Gastroesophageal sphincter (tissue), 4 donors: ENCODE measurements at regions not wholly inside any gene's neighbourhood (a gene's known extent, or its start where the extent isn't known, plus 50 kb on each side); places are given as distances from the start of the nearest gene placed in this dataset.

Experiments
- ATAC-seq: fragments of 150-250 bp; one replicate; pipeline ENCODE4 v1.9.1; 2016; ENCODE audit warnings: mild to moderate bottlenecking, moderate library complexity
- H3K27ac ChIP-seq, 4 donors: fragments of 200-600 bp; sonication (generic) in 3 of 4; 1 replicate in 3 of 4; 2 replicates in 1 of 4; pipeline ENCODE4 v1.5.1; 2016 to 2019
- H3K27me3 ChIP-seq: fragments of 200-600 bp; sonication (generic); one replicate; pipeline ENCODE4 v1.5.1; 2019
- H3K36me3 ChIP-seq, 2 donors: fragments of 200-600 bp; sonication (generic); one replicate each; pipeline ENCODE4 v1.5.1; 2019; ENCODE audit warnings: control low read depth in 1 of 2
- H3K4me1 ChIP-seq, 3 donors: fragments of 200-600 bp; sonication (generic); 1 replicate in 2 of 3; 2 replicates in 1 of 3; pipeline ENCODE4 v1.5.1; 2016 to 2019; ENCODE audit warnings: control low read depth in 2 of 3
- H3K4me3 ChIP-seq, 2 donors: fragments of 200-600 bp; sonication (generic); one replicate each; pipeline ENCODE4 v1.5.1; 2019; ENCODE audit warnings: mild to moderate bottlenecking in 1 of 2, moderate library complexity in 1 of 2
- H3K9me3 ChIP-seq, 3 donors: fragments of 200-600 bp; sonication (generic); one replicate each; pipeline ENCODE4 v1.5.1; 2017 to 2019; ENCODE audit warnings: control low read depth in 2 of 3
- EP300 ChIP-seq: sonication (generic); formaldehyde crosslinking; IDR thresholded peaks from one replicate; pipeline ENCODE4 v1.6.1; 2017; ENCODE audit warnings: antibody characterized with exemption, mild to moderate bottlenecking
- POLR2A ChIP-seq, 2 donors: fragments of 450-650 bp; IDR thresholded peaks; one replicate each; pipeline ENCODE4 v1.6.1; 2017; ENCODE audit warnings: antibody characterized with exemption in 2 of 2, mild to moderate bottlenecking in 2 of 2, moderate library complexity in 1 of 2
- POLR2AphosphoS5 ChIP-seq: sonication (generic); formaldehyde crosslinking; IDR thresholded peaks from one replicate; pipeline ENCODE4 v1.6.1; 2017; ENCODE audit warnings: antibody characterized with exemption
- WGBS, 2 donors: methylation state at CpG; one replicate each; pipeline ENCODE4 v1.1.5; 2018; ENCODE audit warnings: low coverage in 1 of 2; 5-methylcytosine and 5-hydroxymethylcytosine counted together
- TF ChIP-seq, protein P1 (sequence below), 4 experiments: fragments of 200-600 bp in 2 of 4; fragments of 450-650 bp in 2 of 4; sonication (generic) in 1 of 4; IDR thresholded peaks; one replicate each; pipeline ENCODE4 v1.5.1; 2017 to 2019; ENCODE audit warnings: antibody characterized with exemption in 4 of 4, mild to moderate bottlenecking in 2 of 4, moderate library complexity in 2 of 4

DNA sequence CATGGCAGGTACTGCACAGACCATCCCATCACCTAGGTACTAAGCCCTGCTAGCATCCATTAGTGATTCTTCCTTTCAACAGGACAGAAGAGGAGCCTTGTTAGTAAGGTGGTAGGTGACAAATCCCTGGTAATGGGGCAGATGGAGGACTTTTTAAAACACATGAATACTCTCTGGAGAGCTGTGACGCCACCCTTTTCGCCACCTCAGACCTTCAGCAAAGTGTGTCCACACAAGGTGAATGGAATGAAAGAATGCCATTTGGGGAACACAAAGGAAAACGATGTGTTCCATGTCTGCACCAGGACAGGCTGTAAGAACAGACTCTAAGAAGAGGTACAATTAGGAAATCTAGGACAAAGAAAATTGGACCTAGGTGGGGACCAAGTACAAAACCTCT lies 110.5 kb upstream of the CARMIL1 start:
- TF ChIP-seq, protein P1, sequence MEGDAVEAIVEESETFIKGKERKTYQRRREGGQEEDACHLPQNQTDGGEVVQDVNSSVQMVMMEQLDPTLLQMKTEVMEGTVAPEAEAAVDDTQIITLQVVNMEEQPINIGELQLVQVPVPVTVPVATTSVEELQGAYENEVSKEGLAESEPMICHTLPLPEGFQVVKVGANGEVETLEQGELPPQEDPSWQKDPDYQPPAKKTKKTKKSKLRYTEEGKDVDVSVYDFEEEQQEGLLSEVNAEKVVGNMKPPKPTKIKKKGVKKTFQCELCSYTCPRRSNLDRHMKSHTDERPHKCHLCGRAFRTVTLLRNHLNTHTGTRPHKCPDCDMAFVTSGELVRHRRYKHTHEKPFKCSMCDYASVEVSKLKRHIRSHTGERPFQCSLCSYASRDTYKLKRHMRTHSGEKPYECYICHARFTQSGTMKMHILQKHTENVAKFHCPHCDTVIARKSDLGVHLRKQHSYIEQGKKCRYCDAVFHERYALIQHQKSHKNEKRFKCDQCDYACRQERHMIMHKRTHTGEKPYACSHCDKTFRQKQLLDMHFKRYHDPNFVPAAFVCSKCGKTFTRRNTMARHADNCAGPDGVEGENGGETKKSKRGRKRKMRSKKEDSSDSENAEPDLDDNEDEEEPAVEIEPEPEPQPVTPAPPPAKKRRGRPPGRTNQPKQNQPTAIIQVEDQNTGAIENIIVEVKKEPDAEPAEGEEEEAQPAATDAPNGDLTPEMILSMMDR (IDR thresholded peaks at IDR 0.05), result no peak
- TF ChIP-seq EP300 (no peak), POLR2A (IDR thresholded peaks at IDR 0.05) (no peak), POLR2AphosphoS5 (no peak)
- no peaks in the 10 kb centered on the region for H3K9me3 ChIP-seq
- H3K4me3 ChIP-seq, result no peak overlapping the region
- no peak for ATAC-seq
- no peaks in the 10 kb centered on the region for H3K36me3 ChIP-seq
- peaks cover 0 to 8% (median 0%) of the 10 kb centered on the region in 3 donors for H3K4me1 ChIP-seq
- WGBS, 2 donors, result 89 to 100% methylated on average over 2 to 3 of the region's 3 CpGs
- no peak overlapping the region for H3K27ac ChIP-seq
- no peaks in the 10 kb centered on the region for H3K27me3 ChIP-seq

DNA sequence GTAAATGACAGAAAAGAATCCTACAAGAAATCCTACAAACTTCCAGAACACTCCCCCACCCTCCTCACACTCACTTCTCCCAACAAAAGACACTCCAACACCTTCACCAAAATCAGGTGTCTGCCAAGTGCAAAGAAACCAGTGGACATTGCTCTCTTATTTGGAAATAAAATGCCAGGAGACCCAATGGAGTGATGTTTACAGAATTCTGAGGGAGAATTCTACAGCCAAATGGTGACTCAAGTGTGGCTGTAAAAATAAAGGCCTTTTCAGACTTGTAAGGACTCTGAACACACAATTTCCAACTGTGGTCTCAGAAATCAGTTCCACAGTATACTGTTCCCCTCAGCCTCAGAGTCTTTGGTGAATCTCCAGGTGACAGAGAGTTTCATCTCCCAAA lies 109.6 kb upstream of the CARMIL1 start:
- Histone ChIP-seq H3K36me3 (no peaks in the 10 kb centered on the region), H3K27ac (no peak overlapping the region), H3K4me1 (peaks cover 0 to 15% (median 0%) of the 10 kb centered on the region in 3 donors), H3K9me3 (no peaks in the 10 kb centered on the region), H3K4me3 (no peak overlapping the region), H3K27me3 (no peaks in the 10 kb centered on the region)
- no peak for ATAC-seq
- TF ChIP-seq, protein P1 (IDR thresholded peaks at IDR 0.05), result no peak
- TF ChIP-seq POLR2AphosphoS5, result no peak
- no peak for TF ChIP-seq EP300
- no peak for TF ChIP-seq POLR2A (IDR thresholded peaks at IDR 0.05)

DNA sequence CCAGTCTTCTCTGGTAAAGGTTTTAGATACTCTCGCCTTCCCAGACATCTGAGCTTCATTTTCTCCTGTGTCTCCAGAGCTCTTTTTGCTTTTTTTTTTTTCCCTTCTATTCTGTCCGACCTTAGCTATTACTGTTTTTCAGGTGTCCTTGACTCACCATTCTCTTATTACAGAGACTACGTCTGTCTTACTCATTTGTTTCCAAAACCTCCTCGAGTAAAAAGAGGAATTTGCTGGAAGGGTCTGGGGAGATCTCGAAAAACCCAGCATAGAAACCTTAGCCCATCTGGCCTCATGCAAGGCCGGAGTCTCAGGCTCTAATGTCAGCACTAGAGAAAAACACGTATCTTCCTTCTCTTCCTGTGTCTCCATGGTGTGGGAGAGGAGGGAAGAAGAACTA lies 109.2 kb upstream of the CARMIL1 start:
- 83 to 84% methylated on average over 2 to 5 of the region's 7 CpGs for WGBS, 2 donors
- Histone ChIP-seq H3K9me3 (no peaks in the 10 kb centered on the region), H3K36me3 (no peaks in the 10 kb centered on the region), H3K27me3 (no peaks in the 10 kb centered on the region), H3K4me3 (no peak overlapping the region), H3K4me1 (peaks cover 0 to 15% (median 0%) of the 10 kb centered on the region in 3 donors), H3K27ac (no peak overlapping the region)
- no peak for ATAC-seq
- no peak for TF ChIP-seq EP300

DNA sequence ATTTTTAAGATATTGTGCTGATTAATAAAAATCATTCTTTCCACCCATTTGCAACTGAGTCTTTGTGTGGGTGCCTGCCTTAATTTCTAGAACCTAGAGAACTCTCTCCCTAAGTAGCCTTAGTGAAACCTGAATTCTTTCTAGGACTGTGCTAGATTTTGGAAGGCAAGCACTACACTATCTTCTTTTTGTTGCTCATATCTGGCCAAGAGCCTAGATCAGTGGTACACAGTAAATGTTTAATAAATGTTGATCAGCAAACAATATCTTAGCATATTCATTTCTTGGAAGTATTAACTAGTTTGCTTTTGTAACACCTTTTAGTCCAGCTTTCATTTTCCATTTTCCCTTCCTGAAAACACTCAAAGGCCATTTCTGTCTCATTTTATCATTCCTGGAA lies 108.5 kb upstream of the CARMIL1 start:
- ATAC-seq, result no peak
- Histone ChIP-seq H3K9me3 (no peaks in the 10 kb centered on the region), H3K27me3 (no peaks in the 10 kb centered on the region), H3K27ac (no peak overlapping the region), H3K4me3 (no peak overlapping the region), H3K4me1 (peaks cover 0 to 15% (median 0%) of the 10 kb centered on the region in 3 donors), H3K36me3 (no peaks in the 10 kb centered on the region)
- TF ChIP-seq EP300, result no peak
- TF ChIP-seq, protein P1 (IDR thresholded peaks at IDR 0.05), result no peak
- no peak for TF ChIP-seq POLR2A (IDR thresholded peaks at IDR 0.05)
- TF ChIP-seq POLR2AphosphoS5, result no peak

DNA sequence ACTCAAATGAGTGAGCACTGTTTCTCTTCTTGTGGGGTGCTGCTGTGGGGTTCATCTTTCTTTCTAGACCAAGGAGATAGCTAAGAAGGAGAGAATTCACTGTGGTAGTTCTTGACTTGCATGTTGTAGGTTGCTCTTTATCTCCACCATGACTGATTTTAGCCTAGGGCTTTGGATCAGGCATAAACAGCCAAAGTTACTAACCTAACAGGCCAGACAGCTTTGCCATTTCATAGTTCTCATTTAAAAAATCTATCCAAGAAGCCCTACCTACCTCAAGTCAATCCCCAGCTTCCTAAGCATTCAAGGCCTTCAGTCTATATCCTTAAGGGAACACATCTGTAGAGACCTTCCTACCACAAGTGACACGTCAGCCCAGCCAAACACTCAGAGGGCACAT lies 107.9 kb upstream of the CARMIL1 start:
- Histone ChIP-seq H3K27ac (no peak overlapping the region), H3K4me1 (peaks cover 0 to 15% (median 0%) of the 10 kb centered on the region in 3 donors), H3K36me3 (no peaks in the 10 kb centered on the region), H3K9me3 (no peaks in the 10 kb centered on the region), H3K4me3 (no peak overlapping the region), H3K27me3 (no peaks in the 10 kb centered on the region)
- no peak for TF ChIP-seq POLR2AphosphoS5
- TF ChIP-seq, protein P1 (IDR thresholded peaks at IDR 0.05), result no peak
- no peak for TF ChIP-seq EP300
- no peak for TF ChIP-seq POLR2A (IDR thresholded peaks at IDR 0.05)
- WGBS, 2 donors, result 100% methylated on average over 1 of the region's 1 CpG
- no peak for ATAC-seq

DNA sequence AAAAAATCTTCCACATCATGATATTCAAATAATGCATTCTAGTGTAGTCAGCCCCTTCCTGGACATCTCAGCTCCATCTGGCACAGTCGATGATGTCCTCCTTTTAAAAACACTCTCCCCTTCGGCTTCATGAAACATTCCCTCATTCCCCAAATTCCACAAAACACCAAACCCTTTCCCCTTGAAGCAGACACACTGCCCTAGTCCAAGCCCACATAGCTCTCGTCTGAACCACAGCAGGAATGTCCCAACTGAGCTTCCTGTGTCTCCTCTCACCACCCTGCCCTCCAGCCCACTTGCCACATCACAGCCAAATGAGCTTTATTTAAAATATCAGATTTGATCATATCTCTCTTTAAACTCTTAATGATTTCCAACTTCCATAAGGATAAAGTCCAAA lies 106.4 kb upstream of the CARMIL1 start:
- no peak overlapping the region for H3K27ac ChIP-seq
- peaks cover 0 to 15% (median 0%) of the 10 kb centered on the region in 3 donors for H3K4me1 ChIP-seq
- ATAC-seq, result peak; percentile 19
- no peaks in the 10 kb centered on the region for H3K27me3 ChIP-seq
- H3K4me3 ChIP-seq, result no peak overlapping the region
- 48 to 65% methylated on average over 3 of the region's 3 CpGs for WGBS, 2 donors
- H3K36me3 ChIP-seq, result no peaks in the 10 kb centered on the region
- no peaks in the 10 kb centered on the region for H3K9me3 ChIP-seq
- TF ChIP-seq EP300, result no peak
- TF ChIP-seq, protein P1 (IDR thresholded peaks at IDR 0.05), result no peak
- TF ChIP-seq POLR2AphosphoS5, result no peak
